ENCODE measurements at regions not wholly inside any gene's neighbourhood (a gene's known extent, or its start where the extent isn't known, plus 50 kb on each side); places are given as distances from the start of the nearest gene placed in this dataset.

- TF ChIP-seq CTCF (IDR thresholded peaks at IDR 0.05), result no peak
- no peak for TF ChIP-seq POLR2A (IDR thresholded peaks at IDR 0.05)
These were observed 194.3 kb downstream of the ARL4C start for GRCh38 chr2:234302664-234302991.

Data from thyroid gland (tissue), 4 donors.